ENCODE measurements at regions not wholly inside any gene's neighbourhood (a gene's known extent, or its start where the extent isn't known, plus 50 kb on each side); places are given as distances from the start of the nearest gene placed in this dataset.

GRCh38 chr16:49127103-49127502, 154.5 kb downstream of the CBLN1 start:
- DNase-seq (ENCODE audit: low spot score): no peak

- DNase-seq (ENCODE audit: low spot score): no peak
Measured at GRCh38 chr16:49121636-49122035, 160.0 kb downstream of the CBLN1 start.

GRCh38 chr16:49120631-49121030, 161.0 kb downstream of the CBLN1 start:
- no peak for DNase-seq (ENCODE audit: low spot score)

GRCh38 chr16:49116873-49117272, 164.8 kb downstream of the CBLN1 start:
- no peak for DNase-seq (ENCODE audit: low spot score)

GRCh38 chr16:49115956-49116355, 165.7 kb downstream of the CBLN1 start:
- DNase-seq (ENCODE audit: low spot score): no peak

GRCh38 chr16:49112754-49113153, 168.9 kb downstream of the CBLN1 start:
- DNase-seq (ENCODE audit: low spot score): no peak

- DNase-seq (ENCODE audit: low spot score): no peak
Measured at GRCh38 chr16:49111351-49111750, 170.3 kb downstream of the CBLN1 start.

GRCh38 chr16:49108611-49109010, 173.0 kb downstream of the CBLN1 start:
- DNase-seq (ENCODE audit: low spot score): no peak

- DNase-seq (ENCODE audit: low spot score): no peak
Measured at GRCh38 chr16:49103298-49103697, 178.3 kb downstream of the CBLN1 start.

- no peak for DNase-seq (ENCODE audit: low spot score)
Measured at GRCh38 chr16:49101997-49102396, 179.6 kb downstream of the CBLN1 start.

- no peak for DNase-seq (ENCODE audit: low spot score)
Measured at GRCh38 chr16:49100366-49100765, 181.3 kb downstream of the CBLN1 start.

GRCh38 chr16:49097964-49098363, 183.7 kb downstream of the CBLN1 start:
- no peak for DNase-seq (ENCODE audit: low spot score)

GRCh38 chr16:49096176-49096945, 185.3 kb downstream of the CBLN1 start:
- DNase-seq (ENCODE audit: low spot score): no peak

GRCh38 chr16:49095539-49095938, 186.1 kb downstream of the CBLN1 start:
- no peak for DNase-seq (ENCODE audit: low spot score)

GRCh38 chr16:49094471-49094870, 187.2 kb downstream of the CBLN1 start:
- DNase-seq (ENCODE audit: low spot score): no peak

- DNase-seq (ENCODE audit: low spot score): no peak
Measured at GRCh38 chr16:49093939-49094338, 187.7 kb downstream of the CBLN1 start.

- no peak for DNase-seq (ENCODE audit: low spot score)
Measured at GRCh38 chr16:49092704-49093103, 188.9 kb downstream of the CBLN1 start.

GRCh38 chr16:49089533-49089932, 192.1 kb downstream of the CBLN1 start:
- no peak for DNase-seq (ENCODE audit: low spot score)

GRCh38 chr16:49089039-49089438, 192.6 kb downstream of the CBLN1 start:
- DNase-seq (ENCODE audit: low spot score): no peak

GRCh38 chr16:49085686-49086085, 196.0 kb downstream of the CBLN1 start:
- no peak for DNase-seq (ENCODE audit: low spot score)

GRCh38 chr16:49084628-49085390, 196.8 kb downstream of the CBLN1 start:
- no peak for DNase-seq (ENCODE audit: low spot score)

GRCh38 chr16:49081554-49081953, 200.1 kb downstream of the CBLN1 start:
- DNase-seq (ENCODE audit: low spot score): no peak

- DNase-seq (ENCODE audit: low spot score): no peak
Measured at GRCh38 chr16:49081086-49081485, 200.6 kb downstream of the CBLN1 start.

GRCh38 chr16:49078571-49078970, 203.1 kb downstream of the CBLN1 start:
- DNase-seq (ENCODE audit: low spot score): no peak

Data from kidney capillary endothelial cell (primary cell).